PC-3 (cell line): ENCODE measurements at regions not wholly inside any gene's neighbourhood (a gene's known extent, or its start where the extent isn't known, plus 50 kb on each side); places are given as distances from the start of the nearest gene placed in this dataset.

ENCODE experiments used
- ATAC-seq: fragments of 200-7000 bp; cut with Tn5 transposase; 2 replicates; pipeline ENCODE4 v1.9.1; 2020; ENCODE audit warnings: mild to moderate bottlenecking, moderate library complexity
- BruUV-seq: library from RNA; stranded (reverse); fragments of 400-500 nt; replicated peaks from 2 replicates; lab custom pipeline; 2021; lab: Mats Ljungman, UMichigan
- CTCF ChIA-PET: fragments of 300-600 bp; sonication (Branson Sonifier 250); formaldehyde crosslinking; loops from one replicate; lab custom pipeline; 2022; ENCODE audit warnings: antibody characterized with exemption; lab: Charles Lee
- POLR2A ChIA-PET: fragments of 300-600 bp; sonication (Branson Sonifier 250); formaldehyde crosslinking; loops from one replicate; lab custom pipeline; 2022; ENCODE audit warnings: antibody characterized with exemption; ENCODE audit not compliant: unreplicated experiment; lab: Charles Lee
- DNase-seq: peaks from one replicate; pipeline ENCODE4 v3.0.0-alpha.2; 2015
- H2AFZ ChIP-seq: fragments of 300-600 bp; sonication (generic); 2 replicates; pipeline ENCODE4 v1.6.0; 2016; ENCODE audit warnings: antibody characterized with exemption, low read length
- H3F3A ChIP-seq: fragments of 300-600 bp; sonication (generic); one replicate; pipeline ENCODE4 v1.6.0; 2017; ENCODE audit warnings: antibody characterized with exemption, low read length, control low read depth, mild to moderate bottlenecking; ENCODE audit not compliant: unreplicated experiment
- H3K27ac ChIP-seq: fragments of 300-600 bp; sonication (generic); 2 replicates; pipeline ENCODE4 v1.5.1; 2016; ENCODE audit warnings: mild to moderate bottlenecking, low read length
- H3K27me3 ChIP-seq: fragments of 300-600 bp; sonication (generic); 2 replicates; pipeline ENCODE4 v1.6.1; 2016; ENCODE audit warnings: low read length, mixed read lengths
- H3K36me3 ChIP-seq: fragments of 300-600 bp; sonication (generic); 2 replicates; pipeline ENCODE4 v1.6.1; 2016; ENCODE audit warnings: low read depth, mixed run types, low read length, mixed read lengths
- H3K4me1 ChIP-seq: fragments of 300-600 bp; sonication (generic); 2 replicates; pipeline ENCODE4 v1.5.1; 2016; ENCODE audit warnings: low read length; ENCODE audit not compliant: insufficient read depth
- H3K4me2 ChIP-seq: fragments of 300-600 bp; sonication (generic); 2 replicates; pipeline ENCODE4 v1.6.0; 2016; ENCODE audit warnings: low read length
- H3K4me3 ChIP-seq: fragments of 300-600 bp; sonication (generic); 2 replicates; pipeline ENCODE4 v1.5.1; 2016; ENCODE audit warnings: mild to moderate bottlenecking, low read length, mixed read lengths
- H3K79me2 ChIP-seq: fragments of 300-600 bp; sonication (generic); 2 replicates; pipeline ENCODE4 v1.6.1; 2017; ENCODE audit warnings: low read length, mixed read lengths
- H3K9ac ChIP-seq: fragments of 300-600 bp; sonication (generic); 2 replicates; pipeline ENCODE4 v1.6.0; 2016; ENCODE audit warnings: mild to moderate bottlenecking, low read length
- H3K9me2 ChIP-seq: fragments of 300-600 bp; sonication (generic); replicated peaks from 2 replicates; pipeline ENCODE4 v1.6.1; 2016; ENCODE audit warnings: mixed run types, low read length, mixed read lengths
- H3K9me3 ChIP-seq: fragments of 300-600 bp; sonication (generic); 2 replicates; pipeline ENCODE4 v1.6.1; 2016; ENCODE audit warnings: low read length, mixed read lengths
- H4K20me1 ChIP-seq: fragments of 300-600 bp; sonication (generic); 2 replicates; pipeline ENCODE4 v1.6.1; 2016; ENCODE audit warnings: low read length, mixed read lengths
- CTCF ChIP-seq: fragments of 300-600 bp; sonication (generic); conservative IDR thresholded peaks from 2 replicates; pipeline ENCODE4 v1.5.1; 2017; ENCODE audit warnings: antibody characterized with exemption, low read depth, mild to moderate bottlenecking, low read length
- EZH2 ChIP-seq: fragments of 300-600 bp; sonication (generic); IDR thresholded peaks from one replicate; pipeline ENCODE4 v1.6.1; 2017; ENCODE audit warnings: antibody characterized with exemption, mild to moderate bottlenecking, low read length; ENCODE audit not compliant: unreplicated experiment
- EZH2phosphoT487 ChIP-seq: fragments of 300-600 bp; sonication (generic); IDR thresholded peaks from 2 replicates; pipeline ENCODE4 v1.6.1; 2018; ENCODE audit warnings: mild to moderate bottlenecking, antibody characterized with exemption, low read length, borderline replicate concordance
- intact Hi-C: fragments of 100-400 bp; cut with micrococcal nuclease; formaldehyde crosslinking; loops from 2 replicates; pipeline ENCODE4 v1.9.0; 2023

DNA sequence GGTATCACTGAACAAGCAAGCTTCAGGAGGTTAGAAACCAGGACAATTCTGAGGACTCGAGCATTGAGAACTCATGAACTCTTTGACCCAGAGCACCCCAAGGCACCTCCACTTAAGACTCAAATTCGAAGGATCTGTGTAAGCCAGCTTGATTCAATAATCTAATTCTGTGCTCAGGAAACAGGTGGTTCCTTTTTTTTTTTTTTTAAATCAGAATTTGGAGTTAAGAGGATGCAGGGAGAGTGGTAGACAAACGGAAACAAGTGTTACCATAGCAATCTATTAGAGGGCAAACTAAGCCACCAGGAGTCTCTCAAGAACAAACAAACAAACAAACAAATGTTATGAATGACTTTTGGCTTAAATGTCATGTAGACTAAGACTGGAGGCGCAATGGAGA lies 53.8 kb upstream of the DPH5 start:
- no peak overlapping the region for H3K4me3 ChIP-seq
- TF ChIP-seq EZH2phosphoT487: no peak
- no peak for TF ChIP-seq CTCF
- no peak for TF ChIP-seq EZH2
- H2AFZ ChIP-seq: no peak overlapping the region
- intact Hi-C loops: no loop called here
- no peaks in the 10 kb centered on the region for H3K79me2 ChIP-seq
- H3K4me1 ChIP-seq: no peaks in the 10 kb centered on the region; the same call in 1 of the 2 replicates
- DNase-seq: no peak
- no peaks in the 10 kb centered on the region for H3F3A ChIP-seq
- H3K27me3 ChIP-seq: no peaks in the 10 kb centered on the region
- no peak overlapping the region for H3K27ac ChIP-seq
- H4K20me1 ChIP-seq: no peaks in the 10 kb centered on the region
- H3K36me3 ChIP-seq: no peaks in the 10 kb centered on the region
- no peak for ATAC-seq
- BruUV-seq: no TSS peak
- no peak overlapping the region for H3K4me2 ChIP-seq
- ChIA-PET POLR2A (no interaction called here), CTCF (no interaction called here)
- no peaks in the 10 kb centered on the region for H3K9me2 ChIP-seq
- H3K9me3 ChIP-seq: no peaks in the 10 kb centered on the region
- no peak overlapping the region for H3K9ac ChIP-seq

DNA sequence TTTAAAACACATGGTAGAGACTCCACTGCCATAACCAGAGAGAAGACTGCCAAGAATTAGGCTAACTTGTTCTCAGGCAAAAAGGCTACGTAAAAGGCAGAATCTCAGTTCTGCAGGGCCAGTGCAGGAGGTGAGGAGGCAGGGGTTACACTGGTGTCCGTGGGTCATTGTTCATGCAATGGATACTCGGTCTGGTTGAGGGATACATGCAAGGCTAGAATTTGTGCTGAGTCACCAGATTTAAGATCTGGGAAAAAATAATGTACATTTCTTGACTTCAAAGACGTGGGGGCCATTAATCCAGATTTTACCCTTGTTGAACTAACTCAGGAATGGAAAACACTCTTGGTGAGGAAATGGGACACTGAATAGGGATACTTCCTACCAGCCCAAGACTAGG lies 52.3 kb upstream of the DPH5 start:
- H2AFZ ChIP-seq: no peak overlapping the region
- no peaks in the 10 kb centered on the region; the same call in 1 of the 2 replicates for H3K4me1 ChIP-seq
- ATAC-seq: no peak
- H3K9me3 ChIP-seq: no peaks in the 10 kb centered on the region
- H4K20me1 ChIP-seq: no peaks in the 10 kb centered on the region
- no peaks in the 10 kb centered on the region for H3K27me3 ChIP-seq
- no peaks in the 10 kb centered on the region for H3K36me3 ChIP-seq
- CTCF ChIA-PET: no interaction called here
- intact Hi-C loops: no loop called here
- no peak overlapping the region for H3K4me2 ChIP-seq
- no peaks in the 10 kb centered on the region for H3K9me2 ChIP-seq
- H3K9ac ChIP-seq: no peak overlapping the region
- H3K4me3 ChIP-seq: no peak overlapping the region
- TF ChIP-seq EZH2 (no peak), CTCF (no peak), EZH2phosphoT487 (no peak)
- POLR2A ChIA-PET: no interaction called here
- no peaks in the 10 kb centered on the region for H3F3A ChIP-seq
- BruUV-seq: no TSS peak
- no peaks in the 10 kb centered on the region for H3K79me2 ChIP-seq
- no peak overlapping the region for H3K27ac ChIP-seq
- DNase-seq: no peak

DNA sequence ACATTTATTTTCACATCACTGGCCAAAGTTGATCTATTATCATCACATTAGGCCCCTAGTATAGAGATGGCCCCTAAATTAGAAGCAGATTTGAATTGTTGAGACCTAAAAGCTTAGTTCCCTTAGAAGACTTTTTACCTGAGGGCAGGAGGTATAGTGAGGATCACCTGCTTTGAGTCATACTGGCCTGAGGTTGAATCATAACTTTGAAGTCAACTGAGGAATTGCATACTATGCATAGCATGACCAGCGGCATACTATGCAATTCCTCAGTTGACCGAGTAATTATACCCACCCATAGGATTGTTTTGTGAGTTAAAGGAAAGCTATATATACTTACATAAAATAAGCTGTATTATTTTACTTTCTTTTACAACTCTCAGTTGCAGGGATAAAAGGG lies 50.3 kb upstream of the DPH5 start:
- Histone ChIP-seq H3K4me2 (no peak overlapping the region), H3K36me3 (no peaks in the 10 kb centered on the region), H3K9ac (no peak overlapping the region), H3K27me3 (no peaks in the 10 kb centered on the region), H3K4me1 (no peaks in the 10 kb centered on the region; the same call in 1 of the 2 replicates), H3K9me2 (no peaks in the 10 kb centered on the region), H3K4me3 (no peak overlapping the region), H2AFZ (no peak overlapping the region), H4K20me1 (no peaks in the 10 kb centered on the region), H3F3A (no peaks in the 10 kb centered on the region), H3K79me2 (no peaks in the 10 kb centered on the region), H3K27ac (no peak overlapping the region), H3K9me3 (no peaks in the 10 kb centered on the region)
- DNase-seq (peak; percentile 57), ATAC-seq (no peak)
- ChIA-PET POLR2A (no interaction called here), CTCF (no interaction called here)
- TF ChIP-seq CTCF: no peak
- TF ChIP-seq EZH2phosphoT487: no peak
- no peak for TF ChIP-seq EZH2
- intact Hi-C loops: no loop called here
- no TSS peak for BruUV-seq
